Prostate gland (tissue), 2 donors: ENCODE measurements at regions not wholly inside any gene's neighbourhood (a gene's known extent, or its start where the extent isn't known, plus 50 kb on each side); places are given as distances from the start of the nearest gene placed in this dataset.

Experiments used
- DNase-seq: peaks from one replicate; pipeline ENCODE4 v3.0.0-alpha.2; 2019; ENCODE audit warnings: low spot score
- H3K27ac ChIP-seq, 2 donors: fragments of 200-600 bp; sonication (generic); 2 replicates each; pipeline ENCODE4 v1.5.1; 2017 to 2019
- H3K27me3 ChIP-seq: fragments of 200-600 bp; sonication (generic); replicated peaks from 2 replicates; pipeline ENCODE4 v1.5.1; 2019; ENCODE audit not compliant: insufficient read depth
- H3K36me3 ChIP-seq, 2 donors: fragments of 200-600 bp; sonication (generic); 1 replicate in 1 of 2; 2 replicates in 1 of 2; pipeline versions ENCODE4 v1.5.1 to v1.8.1; 2017 to 2019
- H3K4me1 ChIP-seq: fragments of 200-600 bp; sonication (generic); replicated peaks from 2 replicates; pipeline ENCODE4 v1.5.1; 2019
- H3K4me3 ChIP-seq, 2 donors: fragments of 200-600 bp; sonication (generic); 2 replicates each; pipeline ENCODE4 v1.5.1; 2017 to 2019
- H3K9me3 ChIP-seq: fragments of 200-600 bp; sonication (generic); 2 replicates; pipeline ENCODE4 v1.5.1; 2017
- CTCF ChIP-seq, 4 experiments: fragments of 200-600 bp in 2 of 4; fragments of 450-650 bp in 2 of 4; sonication (generic) in 2 of 4; IDR thresholded peaks; 1 replicate in 3 of 4; 2 replicates in 1 of 4; pipeline ENCODE4 v1.5.1; 2016 to 2019; ENCODE audit warnings: antibody characterized with exemption in 4 of 4, mild to moderate bottlenecking in 2 of 4, moderate library complexity in 2 of 4
- POLR2A ChIP-seq: fragments of 450-650 bp; IDR thresholded peaks from one replicate; pipeline ENCODE4 v1.6.1; 2016; ENCODE audit warnings: antibody characterized with exemption, mild to moderate bottlenecking
- POLR2AphosphoS5 ChIP-seq: sonication (generic); formaldehyde crosslinking; IDR thresholded peaks from one replicate; pipeline ENCODE4 v1.6.1; 2017; ENCODE audit warnings: antibody characterized with exemption
- WGBS: methylation state at CpG from one replicate; pipeline ENCODE4 v1.1.5; 2018; 5-methylcytosine and 5-hydroxymethylcytosine counted together
- intact Hi-C: fragments of 100-400 bp; cut with DNase I; formaldehyde crosslinking; loops from one replicate; pipeline ENCODE4 v1.14.2; 2022

DNA sequence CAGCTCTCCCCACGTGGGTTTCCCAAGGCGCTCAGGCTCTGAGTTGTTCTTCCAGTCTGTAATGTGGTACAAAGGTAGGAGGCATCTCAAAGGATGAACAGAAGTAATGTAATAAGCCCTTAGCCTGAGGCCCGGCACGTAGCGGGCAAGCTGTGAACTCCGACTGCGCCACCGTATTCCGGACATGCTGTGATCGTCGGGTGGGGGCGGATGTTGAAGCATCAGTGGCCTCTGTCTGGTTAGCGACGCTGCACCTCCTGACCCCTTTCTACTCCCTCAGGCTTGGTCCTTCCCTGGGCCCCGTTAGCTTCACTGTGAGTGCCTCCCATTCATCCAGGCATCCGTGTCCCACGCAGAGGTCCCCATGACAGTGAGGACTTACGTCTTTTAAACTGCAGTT lies 151.7 kb downstream of the ERMARD start:
- no peaks in the 10 kb centered on the region for H3K4me1 ChIP-seq
- H3K36me3 ChIP-seq = no peaks in the 10 kb centered on the region
- DNase-seq = no peak
- H3K9me3 ChIP-seq = no peaks in the 10 kb centered on the region
- WGBS = 94% methylated on average over 18 of the region's 18 CpGs
- intact Hi-C loops = no loop called here
- no peaks in the 10 kb centered on the region for H3K27me3 ChIP-seq
- H3K4me3 ChIP-seq = no peak overlapping the region
- TF ChIP-seq POLR2A (no peak), CTCF (IDR thresholded peaks at IDR 0.05) (no peak), POLR2AphosphoS5 (no peak)
- H3K27ac ChIP-seq = no peak overlapping the region

GRCh38 chr6:169902604-169903003 lies 151.2 kb downstream of the ERMARD start:
- no peak for DNase-seq
- TF ChIP-seq CTCF (IDR thresholded peaks at IDR 0.05) (no peak), POLR2AphosphoS5 (no peak)
- Histone ChIP-seq H3K4me3 (no peak overlapping the region), H3K9me3 (no peaks in the 10 kb centered on the region), H3K27me3 (no peaks in the 10 kb centered on the region), H3K27ac (no peak overlapping the region), H3K4me1 (no peaks in the 10 kb centered on the region), H3K36me3 (no peaks in the 10 kb centered on the region)
- intact Hi-C loops = no loop called here
- 95% methylated on average over 10 of the region's 10 CpGs for WGBS

GRCh38 chr6:169902070-169902469 lies 150.6 kb downstream of the ERMARD start:
- H3K36me3 ChIP-seq = no peaks in the 10 kb centered on the region
- no peaks in the 10 kb centered on the region for H3K9me3 ChIP-seq
- no peak for TF ChIP-seq CTCF (IDR thresholded peaks at IDR 0.05)
- no peak for TF ChIP-seq POLR2AphosphoS5
- no peak for TF ChIP-seq POLR2A
- H3K4me3 ChIP-seq = no peak overlapping the region
- 99% methylated on average over 2 of the region's 2 CpGs for WGBS
- DNase-seq = no peak
- no peaks in the 10 kb centered on the region for H3K27me3 ChIP-seq
- H3K27ac ChIP-seq = no peak overlapping the region
- intact Hi-C loops = no loop called here
- no peaks in the 10 kb centered on the region for H3K4me1 ChIP-seq

- H3K27ac ChIP-seq = no peak overlapping the region
- no peaks in the 10 kb centered on the region for H3K27me3 ChIP-seq
- TF ChIP-seq POLR2A = no peak
- TF ChIP-seq POLR2AphosphoS5 = no peak
- TF ChIP-seq CTCF (IDR thresholded peaks at IDR 0.05) = no peak
- DNase-seq = no peak
- no peaks in the 10 kb centered on the region for H3K36me3 ChIP-seq
- intact Hi-C loops = no loop called here
- H3K4me1 ChIP-seq = no peaks in the 10 kb centered on the region
- WGBS = 85% methylated on average over 23 of the region's 24 CpGs
- no peak overlapping the region for H3K4me3 ChIP-seq
- H3K9me3 ChIP-seq = no peaks in the 10 kb centered on the region
Observed at GRCh38 chr6:169899481-169900145, 148.2 kb downstream of the ERMARD start.

- no peaks in the 10 kb centered on the region for H3K9me3 ChIP-seq
- intact Hi-C loops = no loop called here
- H3K27me3 ChIP-seq = no peaks in the 10 kb centered on the region
- TF ChIP-seq POLR2A = no peak
- TF ChIP-seq CTCF (IDR thresholded peaks at IDR 0.05) = no peak
- TF ChIP-seq POLR2AphosphoS5 = no peak
- no peaks in the 10 kb centered on the region for H3K4me1 ChIP-seq
- no peaks in the 10 kb centered on the region for H3K36me3 ChIP-seq
- no peak overlapping the region for H3K27ac ChIP-seq
- WGBS = 84% methylated on average over 33 of the region's 35 CpGs
- H3K4me3 ChIP-seq = no peak overlapping the region
- no peak for DNase-seq
Observed at GRCh38 chr6:169898788-169899480, 147.5 kb downstream of the ERMARD start.
